ENCODE measurements at regions not wholly inside any gene's neighbourhood (a gene's known extent, or its start where the extent isn't known, plus 50 kb on each side); places are given as distances from the start of the nearest gene placed in this dataset.

- no peak for DNase-seq (ENCODE audit: low read depth in 1 of 2, low spot score in 1 of 2)
- no peak for TF ChIP-seq JUND (IDR thresholded peaks at IDR 0.05; ENCODE audit: low read depth)
- in situ Hi-C loops (cut with HindIII; ENCODE audit: low pct_unique_long_range_greater_than_20kb, low sequenced_read_pairs): no loop called here
Measured at GRCh38 chr1:168447871-168448270, 95.9 kb downstream of the XCL2 start.

GRCh38 chr1:168446081-168446480, 97.7 kb downstream of the XCL2 start:
- TF ChIP-seq JUND (IDR thresholded peaks at IDR 0.05; ENCODE audit: low read depth): no peak
- in situ Hi-C loops (cut with HindIII; ENCODE audit: low pct_unique_long_range_greater_than_20kb, low sequenced_read_pairs): no loop called here
- no peak for DNase-seq (ENCODE audit: low read depth in 1 of 2, low spot score in 1 of 2)

GRCh38 chr1:168443899-168444298, 99.9 kb downstream of the XCL2 start:
- in situ Hi-C loops (cut with HindIII; ENCODE audit: low pct_unique_long_range_greater_than_20kb, low sequenced_read_pairs): no loop called here
- TF ChIP-seq JUND (IDR thresholded peaks at IDR 0.05; ENCODE audit: low read depth): no peak
- DNase-seq (ENCODE audit: low read depth in 1 of 2, low spot score in 1 of 2): no peak

GRCh38 chr1:168443356-168443755, 100.4 kb downstream of the XCL2 start:
- no peak for DNase-seq (ENCODE audit: low read depth in 1 of 2, low spot score in 1 of 2)
- in situ Hi-C loops (cut with HindIII; ENCODE audit: low pct_unique_long_range_greater_than_20kb, low sequenced_read_pairs): no loop called here
- TF ChIP-seq JUND (IDR thresholded peaks at IDR 0.05; ENCODE audit: low read depth): no peak

- in situ Hi-C loops (cut with HindIII; ENCODE audit: low pct_unique_long_range_greater_than_20kb, low sequenced_read_pairs): no loop called here
- no peak for DNase-seq (ENCODE audit: low read depth in 1 of 2, low spot score in 1 of 2)
Measured at GRCh38 chr1:168442931-168443330, 100.9 kb downstream of the XCL2 start.

GRCh38 chr1:168441745-168442144, 102.1 kb downstream of the XCL2 start:
- in situ Hi-C loops (cut with HindIII; ENCODE audit: low pct_unique_long_range_greater_than_20kb, low sequenced_read_pairs): no loop called here
- no peak for DNase-seq (ENCODE audit: low read depth in 1 of 2, low spot score in 1 of 2)
- no peak for TF ChIP-seq JUND (IDR thresholded peaks at IDR 0.05; ENCODE audit: low read depth)

More at GRCh38 chr1:168442931-168443330, 100.9 kb downstream of the XCL2 start:
- TF ChIP-seq JUND (IDR thresholded peaks at IDR 0.05; ENCODE audit: low read depth): no peak

GRCh38 chr1:168439456-168440375, 104.1 kb downstream of the XCL2 start:
- DNase-seq (ENCODE audit: low read depth in 1 of 2, low spot score in 1 of 2): peak; percentile 41 to 82
- in situ Hi-C loops (cut with HindIII; ENCODE audit: low pct_unique_long_range_greater_than_20kb, low sequenced_read_pairs): no loop called here

GRCh38 chr1:168438626-168439025, 105.2 kb downstream of the XCL2 start:
- no peak for TF ChIP-seq JUND (IDR thresholded peaks at IDR 0.05; ENCODE audit: low read depth)
- in situ Hi-C loops (cut with HindIII; ENCODE audit: low pct_unique_long_range_greater_than_20kb, low sequenced_read_pairs): no loop called here
- no peak for DNase-seq (ENCODE audit: low read depth in 1 of 2, low spot score in 1 of 2)

More at GRCh38 chr1:168439456-168440375, 104.1 kb downstream of the XCL2 start:
- no peak for TF ChIP-seq JUND (IDR thresholded peaks at IDR 0.05; ENCODE audit: low read depth)

- in situ Hi-C loops (cut with HindIII; ENCODE audit: low pct_unique_long_range_greater_than_20kb, low sequenced_read_pairs): no loop called here
- TF ChIP-seq JUND (IDR thresholded peaks at IDR 0.05; ENCODE audit: low read depth): no peak
- no peak for DNase-seq (ENCODE audit: low read depth in 1 of 2, low spot score in 1 of 2)
Measured at GRCh38 chr1:168437821-168438220, 106.0 kb downstream of the XCL2 start.

- TF ChIP-seq JUND (IDR thresholded peaks at IDR 0.05; ENCODE audit: low read depth): no peak
- DNase-seq (ENCODE audit: low read depth in 1 of 2, low spot score in 1 of 2): no peak
- in situ Hi-C loops (cut with HindIII; ENCODE audit: low pct_unique_long_range_greater_than_20kb, low sequenced_read_pairs): no loop called here
Measured at GRCh38 chr1:168435439-168435838, 108.4 kb downstream of the XCL2 start.

- in situ Hi-C loops (cut with HindIII; ENCODE audit: low pct_unique_long_range_greater_than_20kb, low sequenced_read_pairs): no loop called here
- no peak for TF ChIP-seq JUND (IDR thresholded peaks at IDR 0.05; ENCODE audit: low read depth)
- DNase-seq (ENCODE audit: low read depth in 1 of 2, low spot score in 1 of 2): no peak
Measured at GRCh38 chr1:168433238-168433637, 110.6 kb downstream of the XCL2 start.

- no peak for TF ChIP-seq JUND (IDR thresholded peaks at IDR 0.05; ENCODE audit: low read depth)
- in situ Hi-C loops (cut with HindIII; ENCODE audit: low pct_unique_long_range_greater_than_20kb, low sequenced_read_pairs): no loop called here
- no peak for DNase-seq (ENCODE audit: low read depth in 1 of 2, low spot score in 1 of 2)
Measured at GRCh38 chr1:168431882-168432281, 111.9 kb downstream of the XCL2 start.

GRCh38 chr1:168430321-168430720, 113.5 kb downstream of the XCL2 start:
- in situ Hi-C loops (cut with HindIII; ENCODE audit: low pct_unique_long_range_greater_than_20kb, low sequenced_read_pairs): no loop called here
- DNase-seq (ENCODE audit: low read depth in 1 of 2, low spot score in 1 of 2): no peak
- no peak for TF ChIP-seq JUND (IDR thresholded peaks at IDR 0.05; ENCODE audit: low read depth)
